GM15510 (cell line): ENCODE measurements at regions not wholly inside any gene's neighbourhood (a gene's known extent, or its start where the extent isn't known, plus 50 kb on each side); places are given as distances from the start of the nearest gene placed in this dataset.

Experiments used
- POLR2A ChIP-seq: IDR thresholded peaks from 3 replicates; pipeline ENCODE4 v1.6.1; 2011; ENCODE audit warnings: borderline replicate concordance; ENCODE audit not compliant: insufficient read length; ENCODE audit errors: extremely low read depth

- TF ChIP-seq POLR2A, result no peak
Measured at GRCh38 chr7:155232911-155233310, 64.8 kb upstream of the INSIG1 start.

GRCh38 chr7:155233311-155234157 is 64.1 kb upstream of the INSIG1 start:
- TF ChIP-seq POLR2A, result no peak

GRCh38 chr7:155234158-155234492 is 63.6 kb upstream of the INSIG1 start:
- TF ChIP-seq POLR2A, result no peak

GRCh38 chr7:155234950-155235789 is 62.5 kb upstream of the INSIG1 start:
- TF ChIP-seq POLR2A, result no peak

GRCh38 chr7:155236386-155236785 is 61.3 kb upstream of the INSIG1 start:
- TF ChIP-seq POLR2A, result no peak

- TF ChIP-seq POLR2A, result no peak
Measured at GRCh38 chr7:155237297-155237696, 60.4 kb upstream of the INSIG1 start.

- no peak for TF ChIP-seq POLR2A
Measured at GRCh38 chr7:155237730-155238129, 59.9 kb upstream of the INSIG1 start.

- no peak for TF ChIP-seq POLR2A
Measured at GRCh38 chr7:155244675-155245074, 53.0 kb upstream of the INSIG1 start.

- no peak for TF ChIP-seq POLR2A
Measured at GRCh38 chr7:155247479-155248365, 50.0 kb upstream of the INSIG1 start.
